Right atrium auricular region (tissue), 2 donors: ENCODE measurements at regions not wholly inside any gene's neighbourhood (a gene's known extent, or its start where the extent isn't known, plus 50 kb on each side); places are given as distances from the start of the nearest gene placed in this dataset.

Experiments used
- DNase-seq: peaks from one replicate; pipeline ENCODE4 v3.0.0-alpha.2; 2019; ENCODE audit warnings: low spot score
- H3K27ac ChIP-seq, 2 donors: fragments of 200-600 bp; sonication (generic); 1 replicate in 1 of 2; 2 replicates in 1 of 2; pipeline ENCODE4 v1.5.1; 2016 to 2019
- H3K27me3 ChIP-seq, 2 donors: fragments of 200-600 bp; sonication (generic); one replicate each; pipeline versions ENCODE4 v1.5.1 to v1.6.0; 2017 to 2019
- H3K36me3 ChIP-seq: fragments of 200-600 bp; sonication (generic); one replicate; pipeline ENCODE4 v1.5.1; 2016
- H3K4me1 ChIP-seq, 2 donors: fragments of 200-600 bp; sonication (generic); one replicate each; pipeline versions ENCODE4 v1.5.1 to v1.6.0; 2017 to 2019
- H3K4me3 ChIP-seq, 2 donors: fragments of 200-600 bp; sonication (generic); 1 replicate in 1 of 2; 2 replicates in 1 of 2; pipeline ENCODE4 v1.5.1; 2017 to 2019; ENCODE audit warnings: mild to moderate bottlenecking in 1 of 2, moderate library complexity in 1 of 2
- H3K9me3 ChIP-seq, 2 donors: fragments of 200-600 bp; sonication (generic); one replicate each; pipeline ENCODE4 v1.5.1; 2019
- CTCF ChIP-seq, 2 donors: fragments of 200-600 bp; sonication (generic); IDR thresholded peaks; one replicate each; pipeline ENCODE4 v1.5.1; 2019; ENCODE audit warnings: antibody characterized with exemption in 2 of 2

DNA sequence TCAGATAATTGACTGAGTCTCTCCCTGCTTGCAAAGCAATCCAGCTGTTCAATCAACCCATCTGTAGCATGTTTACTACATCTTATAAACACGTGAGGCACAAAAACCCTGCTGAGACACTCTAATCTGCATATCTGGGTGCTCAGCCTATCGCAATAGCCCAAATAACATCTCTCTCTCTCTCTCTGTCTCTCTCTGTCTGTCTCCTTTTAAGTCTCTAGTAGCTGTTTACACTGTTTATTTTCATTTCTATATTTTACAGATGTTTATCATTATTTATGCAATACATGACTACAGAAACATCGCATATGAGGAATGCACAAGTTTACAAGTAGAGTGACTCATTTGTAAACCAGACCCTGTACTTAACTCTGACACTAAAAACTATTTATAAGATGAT, 422.1 kb upstream of the DSEL start:
- Histone ChIP-seq H3K9me3 (no peaks in the 10 kb centered on the region), H3K36me3 (no peaks in the 10 kb centered on the region), H3K27ac (no peak overlapping the region), H3K27me3 (no peaks in the 10 kb centered on the region), H3K4me3 (no peak overlapping the region), H3K4me1 (no peaks in the 10 kb centered on the region)
- DNase-seq = no peak
- TF ChIP-seq CTCF (IDR thresholded peaks at IDR 0.05) = no peak

DNA sequence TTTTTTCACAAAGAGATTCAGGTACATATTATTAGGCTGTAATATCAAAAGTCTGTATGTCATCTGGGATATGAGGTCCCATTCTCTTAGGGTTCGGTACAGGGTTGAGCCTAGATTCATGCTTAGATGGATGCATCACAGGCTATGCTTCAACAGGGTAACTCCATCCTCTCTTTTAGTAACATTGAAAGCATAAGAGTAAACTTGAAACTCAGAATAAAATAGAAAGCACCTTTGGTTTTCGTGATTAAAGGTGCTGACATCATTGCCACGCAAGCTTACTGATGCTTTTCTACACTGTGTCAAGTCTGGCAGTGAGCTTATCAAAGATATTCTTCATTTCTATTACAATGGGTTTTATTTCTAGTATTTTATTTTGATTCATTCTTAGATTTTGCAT, 419.1 kb upstream of the DSEL start:
- TF ChIP-seq CTCF (IDR thresholded peaks at IDR 0.05) = no peak
- no peak for DNase-seq

DNA sequence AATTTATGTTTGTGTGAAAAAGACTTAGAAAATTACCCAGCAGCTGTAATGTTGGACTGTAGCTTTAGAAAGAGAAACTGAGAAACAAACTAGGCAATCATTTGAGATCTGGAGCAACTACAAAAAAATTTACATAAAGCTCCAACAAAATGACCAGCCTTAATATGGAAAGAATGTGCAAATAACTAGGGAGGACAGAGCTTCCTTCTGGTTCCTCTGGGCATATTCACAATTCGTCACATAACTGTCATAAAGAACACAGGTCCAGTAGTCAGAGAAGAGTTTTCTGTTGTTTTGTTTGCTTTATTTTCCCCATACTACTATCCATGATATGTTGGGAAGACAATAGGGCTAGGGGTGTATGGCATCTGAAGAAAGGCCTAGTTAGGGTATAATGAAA, 416.8 kb upstream of the DSEL start:
- H3K27me3 ChIP-seq = no peaks in the 10 kb centered on the region
- H3K36me3 ChIP-seq = no peaks in the 10 kb centered on the region
- no peak overlapping the region for H3K4me3 ChIP-seq
- DNase-seq = no peak
- TF ChIP-seq CTCF (IDR thresholded peaks at IDR 0.05) = no peak
- H3K9me3 ChIP-seq = no peaks in the 10 kb centered on the region
- no peaks in the 10 kb centered on the region for H3K4me1 ChIP-seq
- no peak overlapping the region for H3K27ac ChIP-seq

More for the DNA sequence above, 419.1 kb upstream of the DSEL start:
- Histone ChIP-seq H3K9me3 (no peaks in the 10 kb centered on the region), H3K4me1 (no peaks in the 10 kb centered on the region), H3K27me3 (no peaks in the 10 kb centered on the region), H3K27ac (no peak overlapping the region), H3K36me3 (no peaks in the 10 kb centered on the region), H3K4me3 (no peak overlapping the region)

DNA sequence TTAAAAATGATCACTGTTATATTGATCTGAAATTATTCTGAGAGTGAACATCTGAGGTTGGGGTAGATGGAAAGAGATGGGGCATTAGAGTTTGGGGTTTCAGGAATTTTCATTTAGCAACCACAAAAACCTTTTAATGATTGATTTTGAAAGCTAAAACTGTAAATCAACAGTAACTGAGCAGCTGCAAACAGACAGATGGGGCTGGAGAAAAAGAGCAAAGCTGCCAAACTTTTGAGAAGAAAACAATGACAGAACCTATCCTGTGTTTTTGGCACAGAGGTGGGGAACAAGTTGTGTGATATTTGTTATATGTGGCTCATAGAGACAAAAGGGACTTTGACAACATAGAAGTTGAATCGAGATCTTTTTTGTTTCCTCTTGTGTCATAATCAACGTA, 415.8 kb upstream of the DSEL start:
- Histone ChIP-seq H3K9me3 (no peaks in the 10 kb centered on the region), H3K36me3 (no peaks in the 10 kb centered on the region), H3K4me3 (no peak overlapping the region), H3K27ac (no peak overlapping the region), H3K27me3 (no peaks in the 10 kb centered on the region), H3K4me1 (no peaks in the 10 kb centered on the region)
- no peak for TF ChIP-seq CTCF (IDR thresholded peaks at IDR 0.05)
- no peak for DNase-seq

DNA sequence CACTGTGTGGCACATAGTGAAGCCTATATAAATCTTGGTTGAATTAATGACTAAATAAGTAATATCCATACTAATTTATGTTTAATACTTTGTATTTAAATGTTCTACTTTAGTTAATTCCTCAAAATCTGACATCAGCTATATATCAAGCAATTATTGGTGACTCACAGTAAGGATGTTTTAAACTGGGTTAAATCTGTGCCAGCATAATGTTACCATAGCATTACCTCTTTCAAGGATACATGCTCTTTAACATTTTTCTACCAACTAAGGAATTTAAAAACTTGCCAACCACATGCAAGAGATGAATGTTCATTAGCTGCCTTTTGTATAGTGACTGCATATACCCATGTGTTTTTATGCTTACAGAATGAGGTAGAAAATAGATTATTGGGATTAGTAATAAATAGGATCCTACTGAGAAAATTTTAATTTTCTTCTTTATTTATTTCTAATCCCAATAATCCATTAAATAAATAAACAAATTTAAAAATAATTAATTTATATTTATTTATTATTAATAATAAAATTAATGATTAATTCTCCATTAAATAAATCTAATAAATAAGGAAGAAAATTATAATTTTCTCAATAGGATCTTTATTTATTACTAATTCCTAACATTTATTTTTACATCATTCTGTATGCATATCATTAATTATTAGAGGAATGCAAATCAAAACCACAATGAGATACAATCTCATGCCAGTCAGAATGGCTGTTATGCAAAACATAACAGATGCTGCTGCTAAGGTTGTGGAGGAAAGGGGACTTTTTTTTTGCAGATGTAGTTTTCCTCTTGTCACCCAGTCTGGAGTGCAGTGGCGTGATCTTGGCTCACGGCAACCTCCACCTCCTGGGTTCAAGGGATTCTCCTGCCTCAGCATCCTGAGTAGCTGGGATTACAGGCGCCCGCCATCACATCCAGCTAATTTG, 410.7 kb upstream of the DSEL start:
- no peaks in the 10 kb centered on the region for H3K4me1 ChIP-seq
- no peak for TF ChIP-seq CTCF (IDR thresholded peaks at IDR 0.05)
- no peak for DNase-seq

GRCh38 chr18:67924656-67925055, 408.1 kb upstream of the DSEL start:
- H3K4me1 ChIP-seq = no peaks in the 10 kb centered on the region
- H3K9me3 ChIP-seq = no peaks in the 10 kb centered on the region
- H3K27me3 ChIP-seq = no peaks in the 10 kb centered on the region
- no peaks in the 10 kb centered on the region for H3K36me3 ChIP-seq
- DNase-seq = no peak
- no peak overlapping the region for H3K4me3 ChIP-seq
- no peak for TF ChIP-seq CTCF (IDR thresholded peaks at IDR 0.05)
- H3K27ac ChIP-seq = no peak overlapping the region

More for the DNA sequence above, 410.7 kb upstream of the DSEL start:
- Histone ChIP-seq H3K27me3 (no peaks in the 10 kb centered on the region), H3K27ac (no peak overlapping the region), H3K9me3 (no peaks in the 10 kb centered on the region), H3K36me3 (no peaks in the 10 kb centered on the region), H3K4me3 (no peak overlapping the region)
